ENCODE measurements at regions not wholly inside any gene's neighbourhood (a gene's known extent, or its start where the extent isn't known, plus 50 kb on each side); places are given as distances from the start of the nearest gene placed in this dataset.

- no peak for ATAC-seq
- Histone ChIP-seq H3K9me3 (no peaks in the 10 kb centered on the region), H3K4me1 (no peaks in the 10 kb centered on the region), H3K4me3 (no peak overlapping the region), H3K27ac (no peak overlapping the region), H3K27me3 (no peaks in the 10 kb centered on the region), H3K36me3 (no peaks in the 10 kb centered on the region)
- TF ChIP-seq CTCF (IDR thresholded peaks at IDR 0.05 in 4 of 5, conservative IDR thresholded peaks at IDR 0.05 in 1 of 5): no peak
- TF ChIP-seq POLR2A (IDR thresholded peaks at IDR 0.05): no peak
- intact Hi-C loops (cut with DNase I; ENCODE audit: low total_unique reads) (no loop called here), in situ Hi-C loops (cut with MboI; ENCODE audit: low sequenced_read_pairs in 4 of 4) (no loop called here)
- DNase-seq: no peak
Measured at GRCh38 chr1:229117664-229118300, 153.1 kb upstream of the RAB4A start.

GRCh38 chr1:229118477-229119061 lies 152.3 kb upstream of the RAB4A start:
- no peaks in the 10 kb centered on the region for H3K27me3 ChIP-seq
- intact Hi-C loops (cut with DNase I; ENCODE audit: low total_unique reads) (no loop called here), in situ Hi-C loops (cut with MboI; ENCODE audit: low sequenced_read_pairs in 4 of 4) (no loop called here)
- H3K36me3 ChIP-seq: no peaks in the 10 kb centered on the region
- TF ChIP-seq CTCF (IDR thresholded peaks at IDR 0.05 in 4 of 5, conservative IDR thresholded peaks at IDR 0.05 in 1 of 5) (no peak), POLR2A (IDR thresholded peaks at IDR 0.05) (no peak)
- DNase-seq: no peak
- H3K9me3 ChIP-seq: no peaks in the 10 kb centered on the region
- H3K4me1 ChIP-seq: no peaks in the 10 kb centered on the region
- no peak overlapping the region for H3K27ac ChIP-seq
- H3K4me3 ChIP-seq: no peak overlapping the region
- no peak for ATAC-seq

- intact Hi-C loops (cut with DNase I; ENCODE audit: low total_unique reads): no loop called here
- DNase-seq: no peak
- H3K9me3 ChIP-seq: no peaks in the 10 kb centered on the region
- H3K27me3 ChIP-seq: no peaks in the 10 kb centered on the region
- H3K36me3 ChIP-seq: no peaks in the 10 kb centered on the region
- ATAC-seq: no peak
- no peak overlapping the region for H3K4me3 ChIP-seq
- in situ Hi-C loops (cut with MboI; ENCODE audit: low sequenced_read_pairs in 4 of 4): no loop called here
- no peak overlapping the region for H3K27ac ChIP-seq
- TF ChIP-seq POLR2A (IDR thresholded peaks at IDR 0.05) (no peak), CTCF (IDR thresholded peaks at IDR 0.05 in 4 of 5, conservative IDR thresholded peaks at IDR 0.05 in 1 of 5) (no peak)
- H3K4me1 ChIP-seq: no peaks in the 10 kb centered on the region
Measured at GRCh38 chr1:229119161-229119560, 151.8 kb upstream of the RAB4A start.

- ATAC-seq (no peak), DNase-seq (no peak)
- no peaks in the 10 kb centered on the region for H3K27me3 ChIP-seq
- H3K36me3 ChIP-seq: no peaks in the 10 kb centered on the region
- H3K27ac ChIP-seq: no peak overlapping the region
- no peaks in the 10 kb centered on the region for H3K4me1 ChIP-seq
- H3K9me3 ChIP-seq: no peaks in the 10 kb centered on the region
- no peak for TF ChIP-seq POLR2A (IDR thresholded peaks at IDR 0.05)
- TF ChIP-seq CTCF (IDR thresholded peaks at IDR 0.05 in 4 of 5, conservative IDR thresholded peaks at IDR 0.05 in 1 of 5): no peak
- in situ Hi-C loops (cut with MboI; ENCODE audit: low sequenced_read_pairs in 4 of 4): no loop called here
- H3K4me3 ChIP-seq: no peak overlapping the region
- intact Hi-C loops (cut with DNase I; ENCODE audit: low total_unique reads): no loop called here
Measured at GRCh38 chr1:229119876-229120275, 151.0 kb upstream of the RAB4A start.

All from gastrocnemius medialis (tissue), 4 donors.